Activated naive CD8-positive, alpha-beta T cell treated with anti-CD3 and anti-CD28 coated beads, Interleukin-2, amount 10 ng/mL, durations not matched to agents 7 days and 5 days (primary cell): ENCODE measurements at regions not wholly inside any gene's neighbourhood (a gene's known extent, or its start where the extent isn't known, plus 50 kb on each side); places are given as distances from the start of the nearest gene placed in this dataset.

ENCODE experiments used
- ATAC-seq: fragments of 150-1000 bp; cut with Tn5 transposase; one replicate; pipeline ENCODE4 v1.10.0; 2021; ENCODE audit warnings: low read depth, moderate library complexity
- POLR2A ChIA-PET: fragments of 350-600 bp; sonication (Branson Sonifier 250); formaldehyde crosslinking; loops from one replicate; lab custom pipeline; 2021; ENCODE audit warnings: antibody characterized with exemption; lab: Charles Lee
- DNase-seq: peaks from one replicate; pipeline ENCODE4 v3.0.0; 2021
- H3K27ac Mint-ChIP-seq: one replicate; pipeline ENCODE4 v1.8.0; 2022; ENCODE audit warnings: mild to moderate bottlenecking, mixed read lengths
- H3K27me3 Mint-ChIP-seq: one replicate; pipeline ENCODE4 v1.8.0; 2022; ENCODE audit warnings: mild to moderate bottlenecking, moderate library complexity, mixed read lengths
- H3K36me3 Mint-ChIP-seq: one replicate; pipeline ENCODE4 v1.8.0; 2021; ENCODE audit warnings: mild to moderate bottlenecking, mixed read lengths
- H3K4me1 Mint-ChIP-seq: one replicate; pipeline ENCODE4 v1.8.0; 2021; ENCODE audit warnings: mixed read lengths
- H3K4me3 Mint-ChIP-seq: one replicate; pipeline ENCODE4 v1.8.0; 2022; ENCODE audit warnings: mild to moderate bottlenecking, moderate library complexity, mixed read lengths
- H3K9me3 Mint-ChIP-seq: one replicate; pipeline ENCODE4 v1.8.0; 2021; ENCODE audit warnings: mixed read lengths

GRCh38 chr12:127351481-127352010 is 915.4 kb upstream of the TMEM132C start:
- no peak overlapping the region for H3K4me3 Mint-ChIP-seq
- H3K36me3 Mint-ChIP-seq, result no peaks in the 10 kb centered on the region
- no peak overlapping the region for H3K27ac Mint-ChIP-seq
- H3K4me1 Mint-ChIP-seq, result no peaks in the 10 kb centered on the region
- ATAC-seq (no peak), DNase-seq (no peak)
- peaks cover 8% of the 10 kb centered on the region for H3K9me3 Mint-ChIP-seq
- no peaks in the 10 kb centered on the region for H3K27me3 Mint-ChIP-seq
- POLR2A ChIA-PET, result no interaction called here

GRCh38 chr12:127355061-127355841 is 911.7 kb upstream of the TMEM132C start:
- peaks cover 2% of the 10 kb centered on the region for H3K9me3 Mint-ChIP-seq
- H3K36me3 Mint-ChIP-seq, result no peaks in the 10 kb centered on the region
- H3K4me3 Mint-ChIP-seq, result no peak overlapping the region
- no peaks in the 10 kb centered on the region for H3K27me3 Mint-ChIP-seq
- DNase-seq (no peak), ATAC-seq (no peak)
- no peak overlapping the region for H3K27ac Mint-ChIP-seq
- POLR2A ChIA-PET, result no interaction called here
- H3K4me1 Mint-ChIP-seq, result no peaks in the 10 kb centered on the region

GRCh38 chr12:127358888-127359287 is 908.1 kb upstream of the TMEM132C start:
- POLR2A ChIA-PET, result no interaction called here
- no peaks in the 10 kb centered on the region for H3K4me1 Mint-ChIP-seq
- no peaks in the 10 kb centered on the region for H3K36me3 Mint-ChIP-seq
- no peaks in the 10 kb centered on the region for H3K9me3 Mint-ChIP-seq
- ATAC-seq (no peak), DNase-seq (no peak)
- H3K27ac Mint-ChIP-seq, result no peak overlapping the region
- H3K27me3 Mint-ChIP-seq, result no peaks in the 10 kb centered on the region
- no peak overlapping the region for H3K4me3 Mint-ChIP-seq

GRCh38 chr12:127360580-127360979 is 906.4 kb upstream of the TMEM132C start:
- no peak overlapping the region for H3K4me3 Mint-ChIP-seq
- no peaks in the 10 kb centered on the region for H3K9me3 Mint-ChIP-seq
- POLR2A ChIA-PET, result no interaction called here
- no peaks in the 10 kb centered on the region for H3K27me3 Mint-ChIP-seq
- no peak overlapping the region for H3K27ac Mint-ChIP-seq
- H3K4me1 Mint-ChIP-seq, result no peaks in the 10 kb centered on the region
- H3K36me3 Mint-ChIP-seq, result no peaks in the 10 kb centered on the region
- no peak for ATAC-seq
- DNase-seq, result no peak

GRCh38 chr12:127362121-127362520 is 904.8 kb upstream of the TMEM132C start:
- Mint-ChIP-seq H3K9me3 (no peaks in the 10 kb centered on the region), H3K4me3 (no peak overlapping the region), H3K36me3 (no peaks in the 10 kb centered on the region), H3K27ac (no peak overlapping the region), H3K4me1 (no peaks in the 10 kb centered on the region), H3K27me3 (no peaks in the 10 kb centered on the region)
- POLR2A ChIA-PET, result no interaction called here
- ATAC-seq (no peak), DNase-seq (no peak)

- ATAC-seq (no peak), DNase-seq (no peak)
- Mint-ChIP-seq H3K4me1 (no peaks in the 10 kb centered on the region), H3K27ac (no peak overlapping the region), H3K9me3 (no peaks in the 10 kb centered on the region), H3K36me3 (no peaks in the 10 kb centered on the region), H3K4me3 (no peak overlapping the region), H3K27me3 (no peaks in the 10 kb centered on the region)
- POLR2A ChIA-PET, result no interaction called here
Observed at GRCh38 chr12:127363392-127363791, 903.6 kb upstream of the TMEM132C start.

- H3K4me1 Mint-ChIP-seq, result no peaks in the 10 kb centered on the region
- no peaks in the 10 kb centered on the region for H3K9me3 Mint-ChIP-seq
- ATAC-seq (no peak), DNase-seq (no peak)
- POLR2A ChIA-PET, result no interaction called here
- no peak overlapping the region for H3K4me3 Mint-ChIP-seq
- H3K27ac Mint-ChIP-seq, result no peak overlapping the region
- peaks cover 2% of the 10 kb centered on the region for H3K27me3 Mint-ChIP-seq
- no peaks in the 10 kb centered on the region for H3K36me3 Mint-ChIP-seq
Observed at GRCh38 chr12:127373559-127373958, 893.4 kb upstream of the TMEM132C start.

GRCh38 chr12:127374447-127374846 is 892.5 kb upstream of the TMEM132C start:
- Mint-ChIP-seq H3K36me3 (no peaks in the 10 kb centered on the region), H3K4me1 (no peaks in the 10 kb centered on the region), H3K27ac (no peak overlapping the region), H3K27me3 (peaks cover 6% of the 10 kb centered on the region), H3K4me3 (no peak overlapping the region), H3K9me3 (no peaks in the 10 kb centered on the region)
- POLR2A ChIA-PET, result no interaction called here
- DNase-seq (no peak), ATAC-seq (no peak)

- Mint-ChIP-seq H3K27me3 (peaks cover 9% of the 10 kb centered on the region), H3K36me3 (no peaks in the 10 kb centered on the region), H3K27ac (no peak overlapping the region), H3K4me1 (no peaks in the 10 kb centered on the region), H3K9me3 (no peaks in the 10 kb centered on the region), H3K4me3 (no peak overlapping the region)
- ATAC-seq, result peak; percentile 75
- peak; percentile 70 for DNase-seq
- POLR2A ChIA-PET, result no interaction called here
Observed at GRCh38 chr12:127381043-127381668, 885.8 kb upstream of the TMEM132C start.

GRCh38 chr12:127381681-127382080 is 885.3 kb upstream of the TMEM132C start:
- DNase-seq (no peak), ATAC-seq (no peak)
- Mint-ChIP-seq H3K4me3 (no peak overlapping the region), H3K27ac (no peak overlapping the region), H3K27me3 (peaks cover 9% of the 10 kb centered on the region), H3K9me3 (no peaks in the 10 kb centered on the region), H3K4me1 (no peaks in the 10 kb centered on the region), H3K36me3 (no peaks in the 10 kb centered on the region)
- POLR2A ChIA-PET, result no interaction called here

- H3K4me3 Mint-ChIP-seq, result no peak overlapping the region
- no peak for DNase-seq
- no peaks in the 10 kb centered on the region for H3K4me1 Mint-ChIP-seq
- no peak overlapping the region for H3K27ac Mint-ChIP-seq
- ATAC-seq, result no peak
- H3K27me3 Mint-ChIP-seq, result peaks cover 9% of the 10 kb centered on the region
- POLR2A ChIA-PET, result no interaction called here
- H3K9me3 Mint-ChIP-seq, result no peaks in the 10 kb centered on the region
- H3K36me3 Mint-ChIP-seq, result no peaks in the 10 kb centered on the region
Observed at GRCh38 chr12:127383281-127383680, 883.7 kb upstream of the TMEM132C start.

- Mint-ChIP-seq H3K36me3 (no peaks in the 10 kb centered on the region), H3K27me3 (no peaks in the 10 kb centered on the region), H3K4me1 (no peaks in the 10 kb centered on the region), H3K4me3 (no peak overlapping the region), H3K9me3 (no peaks in the 10 kb centered on the region), H3K27ac (no peak overlapping the region)
- ATAC-seq (no peak), DNase-seq (no peak)
- POLR2A ChIA-PET, result no interaction called here
Observed at GRCh38 chr12:127386723-127387122, 880.2 kb upstream of the TMEM132C start.

- Mint-ChIP-seq H3K4me3 (no peak overlapping the region), H3K4me1 (no peaks in the 10 kb centered on the region), H3K36me3 (no peaks in the 10 kb centered on the region), H3K9me3 (no peaks in the 10 kb centered on the region), H3K27ac (no peak overlapping the region), H3K27me3 (no peaks in the 10 kb centered on the region)
- ATAC-seq, result no peak
- DNase-seq, result no peak
- POLR2A ChIA-PET, result no interaction called here
Observed at GRCh38 chr12:127388985-127389384, 878.0 kb upstream of the TMEM132C start.

- Mint-ChIP-seq H3K36me3 (no peaks in the 10 kb centered on the region), H3K4me3 (no peak overlapping the region), H3K4me1 (no peaks in the 10 kb centered on the region), H3K27me3 (no peaks in the 10 kb centered on the region), H3K9me3 (no peaks in the 10 kb centered on the region), H3K27ac (no peak overlapping the region)
- POLR2A ChIA-PET, result no interaction called here
- no peak for ATAC-seq
- DNase-seq, result no peak
Observed at GRCh38 chr12:127389923-127390322, 877.0 kb upstream of the TMEM132C start.
